Vagina (tissue), 2 donors: ENCODE measurements at regions not wholly inside any gene's neighbourhood (a gene's known extent, or its start where the extent isn't known, plus 50 kb on each side); places are given as distances from the start of the nearest gene placed in this dataset.

Experiments used
- POLR2A ChIP-seq, 2 donors: fragments of 450-650 bp; IDR thresholded peaks; one replicate each; pipeline ENCODE4 v1.6.1; 2017; ENCODE audit warnings: antibody characterized with exemption in 2 of 2, mild to moderate bottlenecking in 2 of 2, moderate library complexity in 2 of 2
- POLR2AphosphoS5 ChIP-seq, 2 donors: sonication (generic); formaldehyde crosslinking; IDR thresholded peaks; one replicate each; pipeline ENCODE4 v1.9.0; 2017; ENCODE audit warnings: antibody characterized with exemption in 2 of 2, mild to moderate bottlenecking in 2 of 2, low read depth in 1 of 2; ENCODE audit not compliant: insufficient read depth in 1 of 2
- TF ChIP-seq, protein P1 (sequence below), 3 experiments: fragments of 450-650 bp in 2 of 3; fragments of 200-600 bp in 1 of 3; sonication (generic) in 1 of 3; IDR thresholded peaks; one replicate each; pipeline ENCODE4 v1.5.1; 2017 to 2019; ENCODE audit warnings: antibody characterized with exemption in 3 of 3, mild to moderate bottlenecking in 2 of 3, moderate library complexity in 2 of 3

DNA sequence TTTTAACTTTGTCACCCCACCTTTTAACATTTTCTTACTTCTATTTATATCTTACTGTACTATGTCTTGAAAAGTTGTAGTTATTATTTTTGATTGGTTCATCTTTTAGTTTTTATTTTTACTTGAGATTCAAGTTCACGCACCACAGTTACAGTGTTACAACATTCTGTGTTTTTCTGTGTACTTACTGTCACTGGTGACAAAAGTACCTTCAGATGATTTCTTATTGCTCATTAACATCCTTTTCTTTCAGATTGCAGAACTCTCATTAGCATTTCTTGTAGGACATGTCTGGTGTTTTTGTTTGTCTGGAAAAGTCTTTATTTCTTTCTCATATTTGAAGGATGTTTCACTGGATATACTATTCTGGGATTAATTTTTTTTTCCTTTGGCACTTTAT lies 289.9 kb downstream of the BCAT1 start:
- TF ChIP-seq POLR2A (IDR thresholded peaks at IDR 0.05) (no peak), POLR2AphosphoS5 (IDR thresholded peaks at IDR 0.05; ENCODE audit: insufficient read depth in 1 of 2, low read depth in 1 of 2) (no peak)
- TF ChIP-seq, protein P1, sequence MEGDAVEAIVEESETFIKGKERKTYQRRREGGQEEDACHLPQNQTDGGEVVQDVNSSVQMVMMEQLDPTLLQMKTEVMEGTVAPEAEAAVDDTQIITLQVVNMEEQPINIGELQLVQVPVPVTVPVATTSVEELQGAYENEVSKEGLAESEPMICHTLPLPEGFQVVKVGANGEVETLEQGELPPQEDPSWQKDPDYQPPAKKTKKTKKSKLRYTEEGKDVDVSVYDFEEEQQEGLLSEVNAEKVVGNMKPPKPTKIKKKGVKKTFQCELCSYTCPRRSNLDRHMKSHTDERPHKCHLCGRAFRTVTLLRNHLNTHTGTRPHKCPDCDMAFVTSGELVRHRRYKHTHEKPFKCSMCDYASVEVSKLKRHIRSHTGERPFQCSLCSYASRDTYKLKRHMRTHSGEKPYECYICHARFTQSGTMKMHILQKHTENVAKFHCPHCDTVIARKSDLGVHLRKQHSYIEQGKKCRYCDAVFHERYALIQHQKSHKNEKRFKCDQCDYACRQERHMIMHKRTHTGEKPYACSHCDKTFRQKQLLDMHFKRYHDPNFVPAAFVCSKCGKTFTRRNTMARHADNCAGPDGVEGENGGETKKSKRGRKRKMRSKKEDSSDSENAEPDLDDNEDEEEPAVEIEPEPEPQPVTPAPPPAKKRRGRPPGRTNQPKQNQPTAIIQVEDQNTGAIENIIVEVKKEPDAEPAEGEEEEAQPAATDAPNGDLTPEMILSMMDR (IDR thresholded peaks at IDR 0.05): no peak
